NCI-H1417 (cell line): ENCODE measurements at regions not wholly inside any gene's neighbourhood (a gene's known extent, or its start where the extent isn't known, plus 50 kb on each side); places are given as distances from the start of the nearest gene placed in this dataset.

Experiments used
- DNase-seq, 3 experiments: peaks; one replicate each; lab custom pipeline; 2025; lab: John Stamatoyannopoulos, UW

- DNase-seq, result no peak
Measured at GRCh38 chr12:4969405-4969804, 59.7 kb downstream of the KCNA1 start.

GRCh38 chr12:4974217-4974616, 64.5 kb downstream of the KCNA1 start:
- DNase-seq, result peak in 2 of 3 experiments; percentile 14 to 42

- DNase-seq, result peak in 1 of 3 experiments; percentile 71
Measured at GRCh38 chr12:4975574-4975973, 65.9 kb downstream of the KCNA1 start.

GRCh38 chr12:4977102-4977501, 66.6 kb upstream of the KCNA5 start:
- no peak for DNase-seq

- peak; percentile 52 to 64 (median 64) for DNase-seq
Measured at GRCh38 chr12:4978737-4979136, 64.9 kb upstream of the KCNA5 start.

GRCh38 chr12:4979737-4980136, 63.9 kb upstream of the KCNA5 start:
- no peak for DNase-seq

- DNase-seq, result peak in 1 of 3 experiments; percentile 37
Measured at GRCh38 chr12:4984344-4984743, 59.3 kb upstream of the KCNA5 start.

GRCh38 chr12:4984971-4985370, 58.7 kb upstream of the KCNA5 start:
- peak; percentile 82 to 94 (median 87) for DNase-seq

GRCh38 chr12:4985820-4986219, 57.9 kb upstream of the KCNA5 start:
- no peak for DNase-seq

- DNase-seq, result peak in 1 of 3 experiments; percentile 37
Measured at GRCh38 chr12:4987076-4988046, 56.3 kb upstream of the KCNA5 start.

GRCh38 chr12:4991373-4991772, 52.3 kb upstream of the KCNA5 start:
- peak; percentile 65 to 95 (median 84) for DNase-seq

- no peak for DNase-seq
Measured at GRCh38 chr12:4991801-4992200, 51.9 kb upstream of the KCNA5 start.

- no peak for DNase-seq
Measured at GRCh38 chr12:4992871-4993270, 50.8 kb upstream of the KCNA5 start.
